GM18508 (cell line): ENCODE measurements at regions not wholly inside any gene's neighbourhood (a gene's known extent, or its start where the extent isn't known, plus 50 kb on each side); places are given as distances from the start of the nearest gene placed in this dataset.

Experiments used
- ATAC-seq: cut with Tn5 transposase; IDR thresholded peaks from one replicate; pipeline ENCODE4 v1.9.1; 2021; ENCODE audit warnings: moderate number of reproducible peaks; ENCODE audit not compliant: insufficient read depth, unreplicated experiment

- ATAC-seq: no peak
Measured at GRCh38 chr9:105059252-105059651, 131.3 kb upstream of the ABCA1 start.

GRCh38 chr9:105062222-105062855 lies 134.4 kb upstream of the ABCA1 start:
- ATAC-seq: no peak

DNA sequence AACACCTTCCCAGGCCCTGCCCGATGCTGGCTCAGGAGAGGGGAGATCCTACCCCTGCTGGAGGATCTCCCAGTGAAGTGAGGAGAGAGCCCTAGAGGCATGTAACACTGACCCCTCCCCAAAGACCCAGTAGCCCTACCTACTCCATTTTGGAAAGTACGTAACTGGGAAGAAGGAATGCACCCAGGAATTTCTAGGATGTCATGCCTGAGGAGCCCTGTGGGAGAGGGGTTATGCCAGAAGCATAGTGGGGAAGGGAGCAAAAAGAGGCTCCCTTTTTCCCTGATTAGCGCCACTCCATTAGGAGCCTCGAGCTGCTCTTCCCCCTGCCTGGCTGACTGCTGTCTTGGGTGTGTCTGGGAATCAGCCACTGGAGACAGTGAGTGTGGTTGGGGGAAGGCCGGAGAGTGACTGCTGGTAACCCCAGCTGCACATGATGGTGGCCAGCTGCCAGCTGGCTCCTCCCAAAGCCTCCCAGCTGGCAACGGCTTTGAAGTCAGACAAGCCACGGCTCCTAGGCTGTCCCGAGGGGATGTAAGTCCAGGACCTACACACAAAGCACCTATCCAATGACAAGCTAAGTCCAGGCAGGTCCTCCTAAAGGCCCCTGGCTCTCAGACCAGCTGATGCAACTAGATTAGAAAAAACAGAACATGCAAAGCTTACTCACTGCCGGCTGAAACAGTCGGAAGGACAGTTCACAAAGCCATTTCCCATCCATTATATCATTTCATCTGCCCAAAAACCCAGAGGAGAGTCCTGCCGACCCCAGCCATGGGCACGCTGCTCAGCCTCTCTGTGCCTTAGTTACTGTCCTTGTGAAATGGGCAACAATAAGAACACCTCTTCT lies 136.5 kb upstream of the ABCA1 start:
- no peak for ATAC-seq

- ATAC-seq: no peak
Measured at GRCh38 chr9:105065098-105066088, 137.4 kb upstream of the ABCA1 start.

DNA sequence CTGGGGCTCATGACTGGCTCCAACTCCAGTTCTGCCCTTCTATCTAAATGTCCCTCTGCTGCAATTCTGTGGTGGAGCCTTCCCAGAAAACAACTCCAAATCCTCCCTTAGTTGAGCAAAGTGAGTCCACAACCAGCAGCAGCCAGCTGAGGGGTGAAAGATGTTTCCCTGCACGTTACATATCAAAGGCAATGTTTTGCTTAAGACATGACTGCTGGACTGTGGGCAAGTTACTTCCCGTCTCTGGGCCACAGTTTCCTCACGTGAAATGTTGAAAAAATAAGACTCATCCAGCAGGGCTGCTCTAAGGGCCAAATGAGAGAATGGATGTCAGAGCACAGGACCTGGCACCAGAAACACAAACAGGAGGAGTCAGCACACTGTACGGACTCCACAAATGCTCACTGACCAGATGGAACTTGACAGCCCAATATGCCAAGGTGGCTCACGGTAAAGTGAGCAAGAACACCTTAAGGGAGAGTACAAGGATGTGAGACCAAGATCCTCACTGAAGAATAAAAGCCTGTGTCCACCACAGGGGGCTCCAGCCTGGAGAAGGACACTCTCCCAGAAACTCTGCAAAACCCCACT lies 138.4 kb upstream of the ABCA1 start:
- no peak for ATAC-seq

GRCh38 chr9:105067895-105068580 lies 140.1 kb upstream of the ABCA1 start:
- no peak for ATAC-seq

GRCh38 chr9:105069285-105069684 lies 141.3 kb upstream of the ABCA1 start:
- ATAC-seq: no peak

- ATAC-seq: no peak
Measured at GRCh38 chr9:105069696-105070095, 141.7 kb upstream of the ABCA1 start.

- no peak for ATAC-seq
Measured at GRCh38 chr9:105070176-105070575, 142.2 kb upstream of the ABCA1 start.

DNA sequence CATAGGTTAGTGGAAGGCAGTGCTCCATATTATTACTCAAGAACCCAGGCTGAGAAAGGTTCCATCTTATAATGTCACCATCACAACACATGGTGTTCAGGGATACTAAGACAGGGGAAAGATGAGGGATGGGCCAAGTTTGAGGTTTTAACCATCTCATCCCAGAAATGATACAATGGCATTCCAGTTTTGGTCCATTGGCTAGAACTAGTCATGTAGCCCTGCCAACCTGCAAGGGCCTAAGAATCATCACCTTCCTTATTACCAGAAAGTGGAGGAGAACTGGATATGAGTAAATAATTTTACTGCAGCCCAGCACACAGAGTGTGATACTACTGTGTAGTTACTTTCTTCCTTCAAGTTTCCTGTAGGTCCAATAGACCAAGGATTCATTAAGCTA lies 144.5 kb upstream of the ABCA1 start:
- ATAC-seq: no peak

GRCh38 chr9:105073147-105073546 lies 145.2 kb upstream of the ABCA1 start:
- ATAC-seq: no peak

GRCh38 chr9:105074491-105074890 lies 146.5 kb upstream of the ABCA1 start:
- ATAC-seq: no peak

GRCh38 chr9:105076729-105077128 lies 148.8 kb upstream of the ABCA1 start:
- no peak for ATAC-seq

- ATAC-seq: no peak
Measured at GRCh38 chr9:105079457-105079856, 151.5 kb upstream of the ABCA1 start.

- no peak for ATAC-seq
Measured at GRCh38 chr9:105082843-105083242, 154.9 kb upstream of the ABCA1 start.

GRCh38 chr9:105083256-105083655 lies 155.3 kb upstream of the ABCA1 start:
- ATAC-seq: no peak

DNA sequence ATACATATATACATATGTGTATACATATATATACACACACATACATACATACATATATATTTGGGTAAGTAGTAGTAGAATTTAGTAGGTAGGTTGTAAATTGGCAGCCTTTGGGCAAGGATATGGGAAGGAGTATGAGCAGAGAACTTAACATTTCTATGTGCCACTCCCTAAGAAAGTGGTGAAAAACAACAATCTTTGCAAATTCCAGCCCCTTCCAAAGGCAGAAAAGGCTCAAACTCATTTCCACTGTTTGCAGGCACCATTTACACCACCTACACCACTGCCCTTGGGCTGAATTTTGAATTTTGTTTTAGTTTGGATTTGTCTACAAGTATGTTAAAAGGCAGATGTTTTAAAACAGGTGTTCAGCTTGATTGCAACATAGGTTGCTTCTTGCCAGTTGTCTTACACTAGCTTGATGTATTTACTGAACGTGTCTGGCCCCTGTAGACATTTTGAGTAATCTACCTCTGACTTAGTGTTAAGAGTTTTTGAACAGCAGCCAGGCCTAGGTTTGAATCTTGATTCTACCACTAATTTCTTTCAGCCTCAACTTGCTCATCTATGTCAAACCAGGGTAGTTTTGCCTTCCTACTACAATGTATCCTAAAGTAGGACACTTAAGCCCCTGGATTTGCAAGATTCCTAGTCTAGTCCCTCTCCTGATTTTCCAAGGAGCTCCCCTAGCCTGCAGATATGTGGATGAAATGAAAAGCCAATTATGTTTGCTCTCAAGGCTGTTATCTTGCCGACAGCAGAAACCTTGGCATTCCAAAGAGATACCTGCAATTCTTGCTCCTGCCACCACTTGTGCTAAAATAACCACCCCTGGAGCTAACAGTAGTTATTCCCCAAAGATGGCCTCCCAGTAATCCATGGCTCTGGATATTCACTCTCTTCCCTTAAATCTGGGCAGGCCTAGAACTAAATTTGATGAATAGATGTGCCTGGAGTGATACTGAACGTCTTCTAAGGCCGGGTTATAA lies 156.2 kb upstream of the SLC44A1 start:
- no peak for ATAC-seq

- no peak for ATAC-seq
Measured at GRCh38 chr9:105089874-105090273, 154.6 kb upstream of the SLC44A1 start.
